Fibroblast of the conjunctiva (primary cell): ENCODE measurements at regions not wholly inside any gene's neighbourhood (a gene's known extent, or its start where the extent isn't known, plus 50 kb on each side); places are given as distances from the start of the nearest gene placed in this dataset.

Experiments
- DNase-seq: peaks from one replicate; pipeline ENCODE4 v3.0.0-alpha.2; 2010; ENCODE audit warnings: low read depth

GRCh38 chr13:65881561-65882155, 1348.5 kb downstream of the PCDH9 start:
- no peak for DNase-seq

- no peak for DNase-seq
Observed at GRCh38 chr13:65875031-65875430, 1355.1 kb downstream of the PCDH9 start.

- no peak for DNase-seq
Observed at GRCh38 chr13:65872448-65872847, 1357.7 kb downstream of the PCDH9 start.

- no peak for DNase-seq
Observed at GRCh38 chr13:65868884-65869283, 1361.3 kb downstream of the PCDH9 start.

- DNase-seq: no peak
Observed at GRCh38 chr13:65868099-65868498, 1362.0 kb downstream of the PCDH9 start.

GRCh38 chr13:65866138-65866537, 1364.0 kb downstream of the PCDH9 start:
- no peak for DNase-seq

GRCh38 chr13:65865206-65865605, 1364.9 kb downstream of the PCDH9 start:
- no peak for DNase-seq

GRCh38 chr13:65864039-65864438, 1366.1 kb downstream of the PCDH9 start:
- no peak for DNase-seq

- DNase-seq: no peak
Observed at GRCh38 chr13:65860306-65860705, 1369.8 kb downstream of the PCDH9 start.

GRCh38 chr13:65857942-65858565, 1372.1 kb downstream of the PCDH9 start:
- no peak for DNase-seq

GRCh38 chr13:65856431-65856830, 1373.7 kb downstream of the PCDH9 start:
- DNase-seq: peak; percentile 46

GRCh38 chr13:65855242-65855805, 1374.8 kb downstream of the PCDH9 start:
- DNase-seq: peak; percentile 10

- no peak for DNase-seq
Observed at GRCh38 chr13:65854431-65854830, 1375.7 kb downstream of the PCDH9 start.

- DNase-seq: no peak
Observed at GRCh38 chr13:65844266-65844841, 1385.8 kb downstream of the PCDH9 start.

- DNase-seq: no peak
Observed at GRCh38 chr13:65843314-65843731, 1386.8 kb downstream of the PCDH9 start.

- DNase-seq: no peak
Observed at GRCh38 chr13:65841156-65841555, 1389.0 kb downstream of the PCDH9 start.

GRCh38 chr13:65836066-65836465, 1394.1 kb downstream of the PCDH9 start:
- DNase-seq: no peak

- DNase-seq: no peak
Observed at GRCh38 chr13:65834897-65835296, 1395.2 kb downstream of the PCDH9 start.

- no peak for DNase-seq
Observed at GRCh38 chr13:65830411-65831205, 1399.5 kb downstream of the PCDH9 start.

GRCh38 chr13:65829241-65830008, 1400.7 kb downstream of the PCDH9 start:
- no peak for DNase-seq

GRCh38 chr13:65826657-65827056, 1403.5 kb downstream of the PCDH9 start:
- no peak for DNase-seq

- no peak for DNase-seq
Observed at GRCh38 chr13:65825039-65825438, 1405.1 kb downstream of the PCDH9 start.
